RWPE2 (cell line): ENCODE measurements at regions not wholly inside any gene's neighbourhood (a gene's known extent, or its start where the extent isn't known, plus 50 kb on each side); places are given as distances from the start of the nearest gene placed in this dataset.
"Not testable (repeated sequence)": the region's sequence is repeated elsewhere in the genome, so short reads cannot be mapped to it uniquely, and the experiment has no call there.

Experiments
- ATAC-seq: fragments of 200-7000 bp; cut with Tn5 transposase; 3 replicates; pipeline ENCODE4 v1.9.1; 2021; ENCODE audit warnings: low read depth
- DNase-seq: peaks from one replicate; pipeline ENCODE4 v3.0.0-alpha.2; 2020; ENCODE audit warnings: low spot score
- H3K27ac ChIP-seq: fragments of 450-650 bp; 2 replicates; pipeline ENCODE4 v1.5.1; 2017; ENCODE audit warnings: mild to moderate bottlenecking; ENCODE audit not compliant: poor library complexity, severe bottlenecking
- H3K27me3 ChIP-seq: fragments of 250-450 bp; sonication (Bioruptor Pico); 2 replicates; pipeline ENCODE4 v1.5.1; 2021; ENCODE audit warnings: mild to moderate bottlenecking, moderate library complexity; ENCODE audit not compliant: insufficient read depth, poor library complexity, severe bottlenecking
- H3K36me3 ChIP-seq: fragments of 250-450 bp; sonication (Bioruptor Pico); 2 replicates; pipeline ENCODE4 v1.5.1; 2020; ENCODE audit warnings: low read depth, mild to moderate bottlenecking, moderate library complexity
- H3K4me1 ChIP-seq: fragments of 250-450 bp; sonication (Bioruptor Pico); 2 replicates; pipeline ENCODE4 v1.5.1; 2021; ENCODE audit warnings: mild to moderate bottlenecking, moderate library complexity; ENCODE audit not compliant: insufficient read depth, poor library complexity, severe bottlenecking
- H3K4me3 ChIP-seq: fragments of 250-450 bp; sonication (Bioruptor Pico); 2 replicates; pipeline ENCODE4 v1.5.1; 2021; ENCODE audit warnings: mild to moderate bottlenecking, moderate library complexity; ENCODE audit not compliant: severe bottlenecking
- H3K9me3 ChIP-seq: fragments of 250-450 bp; sonication (Bioruptor Pico); 2 replicates; pipeline ENCODE4 v1.5.1; 2021; ENCODE audit warnings: mild to moderate bottlenecking, moderate library complexity; ENCODE audit not compliant: severe bottlenecking
- CTCF ChIP-seq: fragments of 450-650 bp; IDR thresholded peaks from one replicate; pipeline ENCODE4 v1.5.1; 2017; ENCODE audit warnings: mild to moderate bottlenecking, moderate library complexity; ENCODE audit not compliant: poor library complexity, severe bottlenecking

- ATAC-seq (no peak), DNase-seq (no peak)
- no peaks in the 10 kb centered on the region for H3K27me3 ChIP-seq
- peaks cover 2% of the 10 kb centered on the region for H3K4me1 ChIP-seq
- no peak overlapping the region for H3K27ac ChIP-seq
- TF ChIP-seq CTCF, result no peak
- H3K4me3 ChIP-seq, result no peak overlapping the region
- H3K9me3 ChIP-seq, result no peaks in the 10 kb centered on the region
- no peaks in the 10 kb centered on the region for H3K36me3 ChIP-seq
Measured at GRCh38 chr3:166864473-166865467, 515.3 kb downstream of the ZBBX start.

DNA sequence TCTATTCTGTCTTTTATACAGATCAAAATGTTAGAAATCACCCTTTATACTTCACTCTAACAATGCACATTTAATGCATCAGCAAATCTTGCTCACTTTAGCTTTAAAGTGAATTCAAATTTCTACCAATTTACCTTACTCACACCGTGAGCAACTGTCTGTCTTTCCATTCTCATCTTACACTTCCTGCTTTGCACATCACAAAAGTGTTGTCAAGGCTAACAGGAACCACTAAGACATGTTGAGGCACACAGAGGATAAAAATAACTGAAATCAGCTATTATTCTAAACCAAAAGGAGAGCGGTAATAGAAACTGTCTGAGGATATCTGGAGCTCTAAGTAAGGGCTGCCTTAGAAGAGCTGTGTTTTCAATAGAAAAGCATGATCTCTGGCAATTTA, 519.9 kb downstream of the ZBBX start:
- no peak overlapping the region for H3K27ac ChIP-seq
- ATAC-seq (peak; percentile 55; the same call in 2 of the 3 replicates), DNase-seq (no peak)
- no peak for TF ChIP-seq CTCF
- no peaks in the 10 kb centered on the region for H3K27me3 ChIP-seq
- no peak overlapping the region for H3K4me3 ChIP-seq
- H3K4me1 ChIP-seq, result peaks cover 2% of the 10 kb centered on the region
- H3K36me3 ChIP-seq, result no peaks in the 10 kb centered on the region
- no peaks in the 10 kb centered on the region for H3K9me3 ChIP-seq

- TF ChIP-seq CTCF, result no peak
- Histone ChIP-seq H3K4me3 (no peak overlapping the region), H3K36me3 (no peaks in the 10 kb centered on the region), H3K27me3 (no peaks in the 10 kb centered on the region), H3K27ac (no peak overlapping the region), H3K9me3 (no peaks in the 10 kb centered on the region), H3K4me1 (no peaks in the 10 kb centered on the region)
- ATAC-seq, result no peak
- DNase-seq, result no peak
Measured at GRCh38 chr3:166844329-166844728, 535.8 kb downstream of the ZBBX start.

- ATAC-seq, DNase-seq, H3K4me3 ChIP-seq, H3K9me3 ChIP-seq, H3K27me3 ChIP-seq, H3K4me1 ChIP-seq, H3K36me3 ChIP-seq, H3K27ac ChIP-seq: not testable (repeated sequence)
Measured at GRCh38 chr3:166842784-166843183, 537.3 kb downstream of the ZBBX start.

DNA sequence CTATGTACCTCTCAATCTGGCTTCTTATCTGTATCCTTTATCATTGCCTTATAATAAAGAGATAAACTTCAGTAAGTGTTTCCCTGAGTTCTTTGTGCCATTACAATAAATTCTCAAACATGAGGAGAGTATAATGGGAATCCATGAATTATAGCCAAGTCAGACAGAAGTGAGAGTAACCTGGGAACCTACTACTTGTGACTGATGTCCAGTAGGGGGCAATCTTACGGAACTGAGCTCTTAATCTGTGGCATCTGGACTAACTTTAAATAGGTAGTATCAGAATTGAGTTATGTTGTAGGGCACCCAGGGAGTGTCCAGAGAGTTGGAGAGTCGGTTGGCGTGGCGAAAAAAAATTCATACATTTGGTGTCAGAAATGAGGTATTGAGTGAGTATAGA, 542.6 kb downstream of the ZBBX start:
- no peak overlapping the region for H3K4me3 ChIP-seq
- no peak overlapping the region for H3K27ac ChIP-seq
- no peaks in the 10 kb centered on the region for H3K9me3 ChIP-seq
- DNase-seq (no peak), ATAC-seq (peak; percentile 64)
- H3K27me3 ChIP-seq, result no peaks in the 10 kb centered on the region
- H3K4me1 ChIP-seq, result no peaks in the 10 kb centered on the region
- peak; percentile 53 for TF ChIP-seq CTCF
- H3K36me3 ChIP-seq, result no peaks in the 10 kb centered on the region
